ENCODE measurements at regions not wholly inside any gene's neighbourhood (a gene's known extent, or its start where the extent isn't known, plus 50 kb on each side); places are given as distances from the start of the nearest gene placed in this dataset.

DNA sequence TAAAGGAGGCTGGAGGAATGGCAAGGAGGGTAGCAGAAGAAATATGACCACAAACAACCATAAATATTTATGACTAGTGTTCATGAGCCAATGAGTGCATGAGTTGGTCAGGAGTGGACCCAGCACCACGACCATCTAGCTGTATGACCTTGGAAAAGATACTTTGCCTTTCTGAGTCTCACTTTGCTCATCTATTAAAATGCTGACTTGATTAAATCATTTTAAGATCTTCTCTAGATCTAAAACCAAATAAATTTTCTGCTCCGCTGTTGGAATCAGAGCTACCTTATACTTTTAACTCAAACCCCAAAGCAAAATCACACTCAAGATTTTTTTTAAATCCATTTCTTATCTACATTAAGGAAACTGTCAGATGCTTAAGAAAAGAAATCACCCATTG lies 207.0 kb downstream of the GPAM start:
- ChIA-PET CTCF (no interaction called here), POLR2A (no interaction called here)
- H3K4me3 ChIP-seq (ENCODE audit: low read depth, low read length), result no peak overlapping the region
- DNase-seq (ENCODE audit: low read depth, low spot score), result no peak
- TF ChIP-seq, protein P1, sequence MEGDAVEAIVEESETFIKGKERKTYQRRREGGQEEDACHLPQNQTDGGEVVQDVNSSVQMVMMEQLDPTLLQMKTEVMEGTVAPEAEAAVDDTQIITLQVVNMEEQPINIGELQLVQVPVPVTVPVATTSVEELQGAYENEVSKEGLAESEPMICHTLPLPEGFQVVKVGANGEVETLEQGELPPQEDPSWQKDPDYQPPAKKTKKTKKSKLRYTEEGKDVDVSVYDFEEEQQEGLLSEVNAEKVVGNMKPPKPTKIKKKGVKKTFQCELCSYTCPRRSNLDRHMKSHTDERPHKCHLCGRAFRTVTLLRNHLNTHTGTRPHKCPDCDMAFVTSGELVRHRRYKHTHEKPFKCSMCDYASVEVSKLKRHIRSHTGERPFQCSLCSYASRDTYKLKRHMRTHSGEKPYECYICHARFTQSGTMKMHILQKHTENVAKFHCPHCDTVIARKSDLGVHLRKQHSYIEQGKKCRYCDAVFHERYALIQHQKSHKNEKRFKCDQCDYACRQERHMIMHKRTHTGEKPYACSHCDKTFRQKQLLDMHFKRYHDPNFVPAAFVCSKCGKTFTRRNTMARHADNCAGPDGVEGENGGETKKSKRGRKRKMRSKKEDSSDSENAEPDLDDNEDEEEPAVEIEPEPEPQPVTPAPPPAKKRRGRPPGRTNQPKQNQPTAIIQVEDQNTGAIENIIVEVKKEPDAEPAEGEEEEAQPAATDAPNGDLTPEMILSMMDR (IDR thresholded peaks at IDR 0.05; ENCODE audit: insufficient read depth, low read length, missing control alignments), result no peak

DNA sequence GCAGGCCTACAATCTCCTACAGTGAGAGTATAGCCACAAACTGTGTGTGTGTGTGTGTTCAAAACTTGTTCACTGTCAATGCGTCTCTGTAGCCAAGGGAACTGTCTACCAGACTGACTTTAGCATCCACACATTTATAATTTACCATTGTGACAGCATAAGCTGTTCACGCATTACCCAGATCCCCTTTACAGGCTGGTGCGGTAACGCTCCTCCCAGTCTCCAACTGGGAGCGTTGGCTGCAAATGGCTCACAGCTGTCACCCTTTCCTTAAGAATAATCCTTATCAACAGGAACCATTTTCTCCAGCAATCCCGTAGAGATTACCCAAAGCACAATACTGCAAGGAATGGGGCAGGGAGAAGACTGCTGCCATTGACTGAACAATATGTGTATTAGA lies 199.5 kb downstream of the GPAM start:
- ChIA-PET POLR2A (no interaction called here), CTCF (no interaction called here)
- TF ChIP-seq, protein P1 (IDR thresholded peaks at IDR 0.05; ENCODE audit: insufficient read depth, low read length, missing control alignments), result no peak
- DNase-seq (ENCODE audit: low read depth, low spot score), result no peak
- no peak overlapping the region for H3K4me3 ChIP-seq (ENCODE audit: low read depth, low read length)

DNA sequence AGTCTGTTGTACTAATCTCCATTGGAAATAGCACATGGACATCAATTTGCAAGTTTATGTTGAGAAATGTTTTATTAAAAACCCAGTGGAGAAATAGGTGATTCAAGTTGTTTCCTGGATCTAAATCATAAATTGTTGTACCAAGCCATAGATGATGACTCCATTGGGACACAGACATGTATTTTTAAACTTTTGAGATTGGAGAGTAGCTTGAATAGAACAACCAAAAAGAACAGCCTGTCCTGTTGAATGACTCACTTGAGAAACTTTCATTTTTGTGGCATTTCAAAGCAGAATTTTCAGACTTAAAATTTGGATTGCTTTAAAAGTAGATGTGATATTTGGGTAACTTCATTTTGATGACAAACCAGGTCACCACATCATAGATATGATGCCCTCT lies 197.5 kb downstream of the GPAM start:
- H3K4me3 ChIP-seq (ENCODE audit: low read depth, low read length), result no peak overlapping the region
- ChIA-PET CTCF (no interaction called here), POLR2A (no interaction called here)
- TF ChIP-seq, protein P1 (IDR thresholded peaks at IDR 0.05; ENCODE audit: insufficient read depth, low read length, missing control alignments), result no peak
- no peak for DNase-seq (ENCODE audit: low read depth, low spot score)

DNA sequence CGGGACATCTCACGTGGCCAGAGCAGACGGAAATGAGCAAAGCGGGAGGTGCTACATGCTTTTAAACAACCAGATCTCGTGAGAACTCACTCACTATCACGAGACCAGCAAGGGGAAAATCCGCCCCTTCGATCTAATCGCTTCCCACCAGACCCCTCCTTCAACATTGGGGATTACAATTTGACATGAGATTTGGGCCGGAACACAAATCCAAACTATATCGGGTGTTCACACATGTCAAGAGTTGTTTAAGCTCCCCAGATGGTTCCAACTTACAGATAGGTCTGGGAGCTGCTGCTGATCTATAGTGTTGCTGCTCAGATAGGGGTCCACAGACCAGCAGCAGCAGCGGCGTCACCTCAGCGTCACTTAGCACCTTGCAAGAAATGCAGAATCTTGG lies 194.9 kb downstream of the GPAM start:
- DNase-seq (ENCODE audit: low read depth, low spot score), result no peak
- ChIA-PET CTCF (no interaction called here), POLR2A (no interaction called here)
- no peak overlapping the region for H3K4me3 ChIP-seq (ENCODE audit: low read depth, low read length)
- TF ChIP-seq, protein P1 (IDR thresholded peaks at IDR 0.05; ENCODE audit: insufficient read depth, low read length, missing control alignments), result no peak

DNA sequence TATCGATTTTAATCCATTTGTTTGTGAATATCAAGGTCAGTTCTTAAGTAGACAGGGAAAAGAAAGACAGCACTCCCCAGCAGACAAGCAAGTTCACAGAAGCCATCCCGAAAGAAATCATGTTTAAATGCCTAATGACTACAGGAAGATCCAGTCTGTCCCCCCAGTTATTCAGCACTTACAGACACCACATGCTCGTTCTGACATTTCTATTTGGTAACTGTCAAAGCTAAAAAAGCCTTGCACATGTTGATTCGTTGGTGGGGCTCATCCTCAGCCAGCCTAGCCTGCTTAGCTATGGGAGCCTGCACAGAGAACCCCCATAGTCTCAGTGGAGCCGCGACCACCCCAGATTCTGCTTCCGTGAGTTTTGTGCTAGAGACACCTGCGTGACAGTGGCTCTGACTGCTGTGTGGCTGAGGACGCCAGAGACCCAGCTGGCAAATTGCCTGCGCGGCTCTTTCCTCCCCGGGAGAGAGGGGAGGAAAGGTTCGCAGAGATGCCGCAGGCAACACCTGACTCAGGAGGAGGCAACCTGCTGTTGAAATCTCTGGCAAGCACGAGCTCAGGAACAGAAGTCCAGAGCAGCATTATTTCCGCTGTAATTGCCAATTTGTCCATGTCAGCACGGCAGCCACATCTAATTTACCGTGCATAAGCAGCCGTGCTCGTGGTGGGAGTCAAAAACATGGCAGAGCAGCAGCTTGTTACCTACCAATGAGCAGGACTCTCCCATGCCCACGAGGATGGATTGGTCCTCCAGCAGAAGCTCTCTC lies 194.2 kb downstream of the GPAM start:
- TF ChIP-seq, protein P1 (IDR thresholded peaks at IDR 0.05; ENCODE audit: insufficient read depth, low read length, missing control alignments), result no peak
- CTCF ChIA-PET, result no interaction called here
- no peak overlapping the region for H3K4me3 ChIP-seq (ENCODE audit: low read depth, low read length)
- POLR2A ChIA-PET, result no interaction called here
- DNase-seq (ENCODE audit: low read depth, low spot score), result no peak

DNA sequence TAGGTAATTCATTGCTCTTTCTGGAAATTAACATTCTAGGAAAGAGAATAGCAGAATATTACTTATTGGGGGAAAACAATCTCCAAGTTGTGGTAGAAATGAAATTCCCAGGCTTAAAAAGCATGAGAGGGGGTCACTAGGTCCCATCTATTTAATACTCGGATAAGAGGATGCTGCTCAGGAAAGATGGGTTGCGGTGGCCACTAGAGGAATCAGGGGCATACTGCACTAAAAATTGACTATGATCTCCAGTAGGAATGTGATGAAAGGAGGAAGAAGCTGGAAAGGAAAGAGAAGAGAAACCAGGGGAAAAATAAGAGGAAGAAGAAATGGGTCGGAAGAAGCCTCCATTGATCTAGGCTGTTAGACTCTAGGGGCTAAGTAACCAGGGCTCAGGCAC lies 192.8 kb downstream of the GPAM start:
- CTCF ChIA-PET, result no interaction called here
- no peak for DNase-seq (ENCODE audit: low read depth, low spot score)
- TF ChIP-seq, protein P1 (IDR thresholded peaks at IDR 0.05; ENCODE audit: insufficient read depth, low read length, missing control alignments), result no peak

More for the DNA sequence above, 192.8 kb downstream of the GPAM start:
- H3K4me3 ChIP-seq (ENCODE audit: low read depth, low read length), result no peak overlapping the region
- POLR2A ChIA-PET, result no interaction called here

Measured in AG04449 (cell line).